GM23338 (cell line): ENCODE measurements at regions not wholly inside any gene's neighbourhood (a gene's known extent, or its start where the extent isn't known, plus 50 kb on each side); places are given as distances from the start of the nearest gene placed in this dataset.
"Not testable (repeated sequence)": the region's sequence is repeated elsewhere in the genome, so short reads cannot be mapped to it uniquely, and the experiment has no call there.

Experiments used
- ATAC-seq: fragments of 200-7000 bp; cut with Tn5 transposase; 3 replicates; pipeline ENCODE4 v1.9.1; 2020
- DNase-seq: peaks from one replicate; pipeline ENCODE4 v3.0.0-alpha.2; 2015; ENCODE audit warnings: low spot score
- H2AFZ ChIP-seq: fragments of 200-600 bp; sonication (generic); 2 replicates; pipeline ENCODE4 v1.8.0; 2016; ENCODE audit warnings: antibody characterized with exemption, mild to moderate bottlenecking, moderate library complexity
- H3F3A ChIP-seq: fragments of 200-600 bp; sonication (generic); replicated peaks from 2 replicates; pipeline ENCODE4 v1.8.0; 2017; ENCODE audit warnings: antibody characterized with exemption, mixed run types, low read depth
- H3K27ac ChIP-seq: fragments of 200-600 bp; sonication (generic); 2 replicates; pipeline ENCODE4 v1.6.1; 2016; ENCODE audit warnings: low read depth
- H3K27me3 ChIP-seq: fragments of 200-600 bp; sonication (generic); 2 replicates; pipeline ENCODE4 v1.8.0; 2016; ENCODE audit warnings: mild to moderate bottlenecking, mixed run types, moderate library complexity; ENCODE audit not compliant: insufficient read depth
- H3K36me3 ChIP-seq: fragments of 200-600 bp; sonication (generic); 2 replicates; pipeline ENCODE4 v1.8.0; 2016; ENCODE audit warnings: mild to moderate bottlenecking; ENCODE audit not compliant: insufficient read depth
- H3K4me1 ChIP-seq: fragments of 200-600 bp; sonication (generic); 2 replicates; pipeline ENCODE4 v1.8.0; 2016; ENCODE audit warnings: mild to moderate bottlenecking, moderate library complexity; ENCODE audit not compliant: insufficient read depth
- H3K4me2 ChIP-seq: fragments of 200-600 bp; sonication (generic); 2 replicates; pipeline ENCODE4 v1.7.1; 2017; ENCODE audit warnings: mixed run types
- H3K4me3 ChIP-seq: fragments of 200-600 bp; sonication (generic); 2 replicates; pipeline ENCODE4 v1.6.1; 2016; ENCODE audit warnings: mixed run types
- H3K79me2 ChIP-seq: fragments of 200-600 bp; sonication (generic); replicated peaks from 2 replicates; pipeline ENCODE4 v1.8.0; 2017; ENCODE audit warnings: mild to moderate bottlenecking; ENCODE audit not compliant: insufficient read depth
- H3K9me2 ChIP-seq: fragments of 200-600 bp; sonication (generic); 2 replicates; pipeline ENCODE4 v1.8.0; 2017; ENCODE audit not compliant: insufficient read depth
- H4K20me1 ChIP-seq: fragments of 200-600 bp; sonication (generic); replicated peaks from 2 replicates; pipeline ENCODE4 v1.8.0; 2017; ENCODE audit warnings: mild to moderate bottlenecking; ENCODE audit not compliant: insufficient read depth
- H3K27ac Mint-ChIP-seq: 2 replicates; pipeline ENCODE4 v1.8.0; 2020; ENCODE audit warnings: inconsistent platforms, mild to moderate bottlenecking, moderate library complexity, mixed read lengths
- H3K27me3 Mint-ChIP-seq: 3 replicates; pipeline ENCODE4 v1.8.0; 2022; ENCODE audit warnings: low read depth, mild to moderate bottlenecking, moderate library complexity, mixed read lengths, inconsistent platforms; ENCODE audit not compliant: insufficient read depth, poor library complexity
- H3K36me3 Mint-ChIP-seq: 3 replicates; pipeline ENCODE4 v1.8.0; 2021; ENCODE audit warnings: low read depth, mild to moderate bottlenecking, inconsistent platforms, moderate library complexity, mixed read lengths
- H3K4me1 Mint-ChIP-seq: 3 replicates; pipeline ENCODE4 v1.8.0; 2020; ENCODE audit warnings: mild to moderate bottlenecking, inconsistent platforms, mixed read lengths
- H3K4me3 Mint-ChIP-seq: 3 replicates; pipeline ENCODE4 v1.8.0; 2021; ENCODE audit warnings: moderate library complexity, mild to moderate bottlenecking, inconsistent platforms, mixed read lengths
- H3K9me3 Mint-ChIP-seq: 3 replicates; pipeline ENCODE4 v1.8.0; 2020; ENCODE audit warnings: moderate library complexity, mild to moderate bottlenecking, inconsistent platforms, mixed read lengths
- EZH2phosphoT487 ChIP-seq: fragments of 200-600 bp; sonication (generic); IDR thresholded peaks from one replicate; pipeline ENCODE4 v1.8.1; 2018; ENCODE audit warnings: antibody characterized with exemption; ENCODE audit not compliant: unreplicated experiment
- JUNB ChIP-seq: IDR thresholded peaks from one replicate; pipeline ENCODE4 v1.6.1; 2016; ENCODE audit warnings: antibody characterized with exemption; ENCODE audit not compliant: unreplicated experiment
- NANOG ChIP-seq: IDR thresholded peaks from 2 replicates; pipeline ENCODE4 v1.6.1; 2016; ENCODE audit warnings: antibody characterized with exemption, borderline replicate concordance
- POLR2AphosphoS5 ChIP-seq: IDR thresholded peaks from 2 replicates; pipeline ENCODE4 v1.6.1; 2016; ENCODE audit warnings: antibody characterized with exemption, low read depth
- STAT1 ChIP-seq: IDR thresholded peaks from one replicate; pipeline ENCODE4 v1.6.1; 2016; ENCODE audit warnings: antibody characterized with exemption; ENCODE audit not compliant: unreplicated experiment
- ZNF114 ChIP-seq: fragments of 250-450 bp; sonication (Bioruptor Pico); IDR thresholded peaks from 2 replicates; pipeline ENCODE4 v1.5.0; 2020; ENCODE audit warnings: mild to moderate bottlenecking, moderate library complexity
- ZNF331 ChIP-seq: fragments of 250-450 bp; sonication (Bioruptor Pico); IDR thresholded peaks from 2 replicates; pipeline ENCODE4 v1.5.0; 2020; ENCODE audit warnings: low read depth, mild to moderate bottlenecking, moderate library complexity
- TF ChIP-seq, protein P1 (sequence below): IDR thresholded peaks from 2 replicates; pipeline ENCODE4 v1.6.1; 2016; ENCODE audit warnings: antibody characterized with exemption

- TF ChIP-seq ZNF331 (CRISPR knock-in tag) (no peak), ZNF114 (CRISPR knock-in tag) (no peak), STAT1 (no peak), POLR2AphosphoS5 (no peak), NANOG (no peak), EZH2phosphoT487 (no peak), JUNB (no peak)
- TF ChIP-seq, protein P1, sequence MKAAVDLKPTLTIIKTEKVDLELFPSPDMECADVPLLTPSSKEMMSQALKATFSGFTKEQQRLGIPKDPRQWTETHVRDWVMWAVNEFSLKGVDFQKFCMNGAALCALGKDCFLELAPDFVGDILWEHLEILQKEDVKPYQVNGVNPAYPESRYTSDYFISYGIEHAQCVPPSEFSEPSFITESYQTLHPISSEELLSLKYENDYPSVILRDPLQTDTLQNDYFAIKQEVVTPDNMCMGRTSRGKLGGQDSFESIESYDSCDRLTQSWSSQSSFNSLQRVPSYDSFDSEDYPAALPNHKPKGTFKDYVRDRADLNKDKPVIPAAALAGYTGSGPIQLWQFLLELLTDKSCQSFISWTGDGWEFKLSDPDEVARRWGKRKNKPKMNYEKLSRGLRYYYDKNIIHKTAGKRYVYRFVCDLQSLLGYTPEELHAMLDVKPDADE, result no peak
These were observed 933.1 kb downstream of the CDY1 start (continued) for GRCh38 chrY:26555015-26555414.

- not testable (repeated sequence) for H3K4me3 ChIP-seq, H3K27me3 ChIP-seq, ATAC-seq, H3K36me3 ChIP-seq, H3F3A ChIP-seq, H3K27me3 Mint-ChIP-seq, H3K4me3 Mint-ChIP-seq, H2AFZ ChIP-seq, H3K4me1 ChIP-seq, H4K20me1 ChIP-seq, H3K4me2 ChIP-seq, H3K79me2 ChIP-seq, H3K36me3 Mint-ChIP-seq, H3K27ac Mint-ChIP-seq, H3K4me1 Mint-ChIP-seq, H3K27ac ChIP-seq, H3K9me2 ChIP-seq
- DNase-seq, result peak; percentile 1
- H3K9me3 Mint-ChIP-seq, result peaks cover 73% of the 10 kb centered on the region
These were observed 941.1 kb downstream of the CDY1 start for GRCh38 chrY:26562976-26563375.
